ENCODE measurements at regions not wholly inside any gene's neighbourhood (a gene's known extent, or its start where the extent isn't known, plus 50 kb on each side); places are given as distances from the start of the nearest gene placed in this dataset.

DNA sequence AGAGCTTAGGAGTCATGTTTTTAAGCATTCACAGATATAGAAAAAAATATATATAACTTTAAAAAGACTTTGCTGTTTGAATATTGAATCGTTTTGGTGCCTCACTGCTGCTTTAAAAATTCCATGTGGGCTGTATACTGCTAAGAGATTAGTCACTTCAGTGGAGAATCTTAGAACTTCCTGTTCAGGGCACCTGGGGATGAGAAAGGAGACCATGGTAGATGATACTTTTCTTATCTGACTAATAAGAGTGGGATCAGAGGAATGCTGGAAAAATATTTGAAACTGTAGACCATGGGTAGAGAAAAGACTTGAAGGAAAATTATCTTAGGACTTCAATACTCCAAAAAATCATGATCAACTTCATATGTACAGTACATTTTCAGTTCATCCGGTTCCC lies 442.2 kb upstream of the SETBP1 start:
- no peaks in the 10 kb centered on the region for H3K36me3 ChIP-seq
- TF ChIP-seq, protein P1, sequence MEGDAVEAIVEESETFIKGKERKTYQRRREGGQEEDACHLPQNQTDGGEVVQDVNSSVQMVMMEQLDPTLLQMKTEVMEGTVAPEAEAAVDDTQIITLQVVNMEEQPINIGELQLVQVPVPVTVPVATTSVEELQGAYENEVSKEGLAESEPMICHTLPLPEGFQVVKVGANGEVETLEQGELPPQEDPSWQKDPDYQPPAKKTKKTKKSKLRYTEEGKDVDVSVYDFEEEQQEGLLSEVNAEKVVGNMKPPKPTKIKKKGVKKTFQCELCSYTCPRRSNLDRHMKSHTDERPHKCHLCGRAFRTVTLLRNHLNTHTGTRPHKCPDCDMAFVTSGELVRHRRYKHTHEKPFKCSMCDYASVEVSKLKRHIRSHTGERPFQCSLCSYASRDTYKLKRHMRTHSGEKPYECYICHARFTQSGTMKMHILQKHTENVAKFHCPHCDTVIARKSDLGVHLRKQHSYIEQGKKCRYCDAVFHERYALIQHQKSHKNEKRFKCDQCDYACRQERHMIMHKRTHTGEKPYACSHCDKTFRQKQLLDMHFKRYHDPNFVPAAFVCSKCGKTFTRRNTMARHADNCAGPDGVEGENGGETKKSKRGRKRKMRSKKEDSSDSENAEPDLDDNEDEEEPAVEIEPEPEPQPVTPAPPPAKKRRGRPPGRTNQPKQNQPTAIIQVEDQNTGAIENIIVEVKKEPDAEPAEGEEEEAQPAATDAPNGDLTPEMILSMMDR (IDR thresholded peaks at IDR 0.05 in 4 of 5, conservative IDR thresholded peaks at IDR 0.05 in 1 of 5): no peak
- no peak for TF ChIP-seq POLR2A (IDR thresholded peaks at IDR 0.05)
- no peaks in the 10 kb centered on the region for H3K27me3 ChIP-seq
- H3K9me3 ChIP-seq: no peaks in the 10 kb centered on the region
- H3K4me3 ChIP-seq: no peak overlapping the region
- DNase-seq: no peak
- intact Hi-C loops (cut with DNase I; ENCODE audit: low total_unique reads) (no loop called here), in situ Hi-C loops (cut with MboI; ENCODE audit: low sequenced_read_pairs in 4 of 4) (no loop called here)
- H3K4me1 ChIP-seq: no peaks in the 10 kb centered on the region
- H3K27ac ChIP-seq: no peak overlapping the region
- no peak for ATAC-seq

DNA sequence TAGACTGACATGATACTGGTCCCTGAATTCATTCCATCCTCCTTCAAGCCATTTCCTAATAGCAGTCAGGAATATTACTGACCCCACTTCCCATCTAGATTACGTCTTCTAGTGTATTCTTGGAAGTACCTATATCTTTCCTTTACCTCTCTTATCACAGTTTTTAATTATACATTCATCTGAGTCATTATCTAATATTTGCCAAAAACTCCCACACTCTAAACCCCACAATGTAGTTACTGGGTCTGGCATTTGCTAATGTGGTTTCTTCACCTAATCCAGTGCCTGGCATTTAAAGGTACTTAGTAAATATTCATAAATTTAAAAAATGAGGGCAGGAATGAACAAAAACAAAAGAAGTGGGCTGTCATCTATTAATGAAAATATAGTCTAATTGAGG lies 441.8 kb upstream of the SETBP1 start:
- intact Hi-C loops (cut with DNase I; ENCODE audit: low total_unique reads): no loop called here
- no peaks in the 10 kb centered on the region for H3K27me3 ChIP-seq
- H3K36me3 ChIP-seq: no peaks in the 10 kb centered on the region
- H3K4me1 ChIP-seq: no peaks in the 10 kb centered on the region
- no peaks in the 10 kb centered on the region for H3K9me3 ChIP-seq
- no peak overlapping the region for H3K27ac ChIP-seq
- DNase-seq: no peak
- no peak overlapping the region for H3K4me3 ChIP-seq
- TF ChIP-seq, protein P1 (IDR thresholded peaks at IDR 0.05 in 4 of 5, conservative IDR thresholded peaks at IDR 0.05 in 1 of 5): no peak
- TF ChIP-seq POLR2A (IDR thresholded peaks at IDR 0.05): no peak
- in situ Hi-C loops (cut with MboI; ENCODE audit: low sequenced_read_pairs in 4 of 4): no loop called here
- ATAC-seq: no peak

DNA sequence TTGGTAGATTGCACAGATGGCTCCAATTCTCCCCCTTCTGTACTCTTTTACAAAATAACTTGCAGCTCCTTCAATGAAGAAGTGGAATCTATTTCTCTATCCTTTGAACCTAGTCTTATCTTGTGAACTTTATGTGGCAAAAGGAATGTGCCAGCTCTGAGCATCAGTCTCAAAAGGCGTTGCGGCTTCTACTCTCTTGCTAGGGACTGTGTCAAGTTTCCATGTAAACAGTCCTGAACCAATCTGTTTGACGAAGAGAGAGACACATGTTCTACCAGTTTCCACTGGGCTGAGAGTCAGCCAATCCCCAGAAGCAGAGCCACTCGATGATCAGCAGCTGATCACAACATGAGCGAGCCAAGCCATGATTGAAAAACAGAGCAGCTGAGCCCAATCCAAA lies 439.7 kb upstream of the SETBP1 start:
- ATAC-seq (no peak), DNase-seq (no peak)
- intact Hi-C loops (cut with DNase I; ENCODE audit: low total_unique reads) (no loop called here), in situ Hi-C loops (cut with MboI; ENCODE audit: low sequenced_read_pairs in 4 of 4) (no loop called here)
- Histone ChIP-seq H3K27ac (no peak overlapping the region), H3K27me3 (no peaks in the 10 kb centered on the region), H3K4me3 (no peak overlapping the region), H3K36me3 (no peaks in the 10 kb centered on the region), H3K9me3 (no peaks in the 10 kb centered on the region), H3K4me1 (no peaks in the 10 kb centered on the region)
- TF ChIP-seq, protein P1 (IDR thresholded peaks at IDR 0.05 in 4 of 5, conservative IDR thresholded peaks at IDR 0.05 in 1 of 5): no peak
- TF ChIP-seq POLR2A (IDR thresholded peaks at IDR 0.05): no peak

DNA sequence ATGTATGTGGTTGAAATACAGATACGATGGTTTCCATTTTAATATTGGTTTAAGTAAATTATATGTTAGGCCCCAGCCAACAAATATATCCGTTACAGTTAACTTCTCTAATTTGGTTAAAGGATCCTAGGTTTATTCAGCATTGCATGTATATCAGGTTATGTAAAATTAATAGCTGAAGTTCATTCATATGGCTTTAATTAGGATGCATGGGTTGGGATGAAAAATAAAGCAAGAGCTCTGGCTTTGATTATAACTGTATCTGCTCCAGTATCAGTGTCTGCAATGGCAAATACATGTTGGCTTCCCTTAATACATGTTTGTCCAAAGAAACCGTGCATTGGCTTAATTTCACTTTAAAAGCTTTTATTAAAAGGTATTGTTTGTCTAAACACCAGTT lies 435.7 kb upstream of the SETBP1 start:
- TF ChIP-seq, protein P1 (IDR thresholded peaks at IDR 0.05 in 4 of 5, conservative IDR thresholded peaks at IDR 0.05 in 1 of 5): no peak
- TF ChIP-seq POLR2A (IDR thresholded peaks at IDR 0.05): no peak
- no peak for ATAC-seq
- no peaks in the 10 kb centered on the region for H3K4me1 ChIP-seq
- no peak overlapping the region for H3K27ac ChIP-seq
- H3K27me3 ChIP-seq: no peaks in the 10 kb centered on the region
- DNase-seq: no peak
- no peaks in the 10 kb centered on the region for H3K9me3 ChIP-seq
- no peak overlapping the region for H3K4me3 ChIP-seq
- in situ Hi-C loops (cut with MboI; ENCODE audit: low sequenced_read_pairs in 4 of 4) (no loop called here), intact Hi-C loops (cut with DNase I; ENCODE audit: low total_unique reads) (no loop called here)
- no peaks in the 10 kb centered on the region for H3K36me3 ChIP-seq

DNA sequence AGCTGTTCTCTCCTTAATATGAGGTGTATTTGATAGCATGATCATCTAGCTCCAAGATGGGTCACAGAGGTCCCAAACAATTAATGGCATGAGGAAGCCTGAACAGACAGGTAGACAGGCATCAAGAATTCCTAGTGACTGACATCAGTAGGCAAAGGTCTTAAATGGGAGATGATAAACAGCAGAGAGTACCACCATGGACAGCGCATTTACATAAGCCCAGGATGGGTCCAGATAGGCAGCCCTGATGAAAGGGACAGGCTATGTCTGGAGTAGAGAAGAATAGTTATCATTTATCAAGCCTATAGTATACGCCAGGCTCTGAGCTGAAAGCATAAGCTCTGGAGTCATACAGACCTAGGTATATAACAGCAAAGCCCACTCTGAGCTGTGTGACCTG lies 434.7 kb upstream of the SETBP1 start:
- Histone ChIP-seq H3K36me3 (no peaks in the 10 kb centered on the region), H3K27me3 (no peaks in the 10 kb centered on the region), H3K4me1 (no peaks in the 10 kb centered on the region), H3K27ac (no peak overlapping the region), H3K9me3 (no peaks in the 10 kb centered on the region), H3K4me3 (no peak overlapping the region)
- TF ChIP-seq, protein P1 (IDR thresholded peaks at IDR 0.05 in 4 of 5, conservative IDR thresholded peaks at IDR 0.05 in 1 of 5): no peak
- no peak for TF ChIP-seq POLR2A (IDR thresholded peaks at IDR 0.05)
- ATAC-seq (no peak), DNase-seq (no peak)
- intact Hi-C loops (cut with DNase I; ENCODE audit: low total_unique reads) (no loop called here), in situ Hi-C loops (cut with MboI; ENCODE audit: low sequenced_read_pairs in 4 of 4) (no loop called here)
